H9 (cell line): ENCODE measurements at regions not wholly inside any gene's neighbourhood (a gene's known extent, or its start where the extent isn't known, plus 50 kb on each side); places are given as distances from the start of the nearest gene placed in this dataset.

Experiments
- DNase-seq: peaks from one replicate; pipeline ENCODE4 v3.0.0-alpha.2; 2017
- H2AFZ ChIP-seq: one replicate; pipeline ENCODE4 v1.6.1; 2013; ENCODE audit warnings: mild to moderate bottlenecking, low read length, control low read depth, moderate library complexity
- H2AK5ac ChIP-seq: 2 replicates; pipeline ENCODE4 v1.6.1; 2013; ENCODE audit warnings: low read length, control low read depth, mixed read lengths; ENCODE audit not compliant: insufficient read length
- H2BK120ac ChIP-seq: one replicate; pipeline ENCODE4 v1.6.1; 2013; ENCODE audit warnings: low read depth, mild to moderate bottlenecking, low read length, control low read depth, inconsistent platforms; ENCODE audit not compliant: poor library complexity, severe bottlenecking
- H2BK12ac ChIP-seq: 2 replicates; pipeline ENCODE4 v1.6.1; 2013; ENCODE audit warnings: low read length, control low read depth, mixed read lengths, low read depth; ENCODE audit not compliant: insufficient read length
- H2BK15ac ChIP-seq: 2 replicates; pipeline ENCODE4 v1.6.1; 2013; ENCODE audit warnings: low read depth, low read length, control low read depth
- H2BK20ac ChIP-seq: one replicate; pipeline ENCODE4 v1.6.1; 2013; ENCODE audit warnings: low read depth, mild to moderate bottlenecking, low read length, control low read depth, inconsistent platforms; ENCODE audit not compliant: poor library complexity, severe bottlenecking
- H2BK5ac ChIP-seq: 2 replicates; pipeline ENCODE4 v1.6.1; 2013; ENCODE audit warnings: low read length, control low read depth, mixed read lengths; ENCODE audit not compliant: insufficient read length
- H3K14ac ChIP-seq: 2 replicates; pipeline ENCODE4 v1.6.1; 2013; ENCODE audit warnings: low read length, control low read depth; ENCODE audit not compliant: insufficient read depth
- H3K18ac ChIP-seq: 2 replicates; pipeline ENCODE4 v1.6.1; 2013; ENCODE audit warnings: low read depth, mild to moderate bottlenecking, mixed read lengths, low read length, control low read depth; ENCODE audit not compliant: insufficient read length
- H3K23ac ChIP-seq: 2 replicates; pipeline ENCODE4 v1.6.1; 2013; ENCODE audit warnings: low read length, control low read depth, mixed read lengths, low read depth; ENCODE audit not compliant: insufficient read length
- H3K23me2 ChIP-seq: 2 replicates; pipeline ENCODE4 v1.6.1; 2013; ENCODE audit warnings: low read depth, mild to moderate bottlenecking, mixed read lengths, low read length, control low read depth; ENCODE audit not compliant: insufficient read length, poor library complexity, severe bottlenecking
- H3K27ac ChIP-seq: 2 replicates; pipeline ENCODE4 v1.5.1; 2013; ENCODE audit warnings: low read length, control low read depth, mixed read lengths, low read depth; ENCODE audit not compliant: insufficient read length
- H3K27me3 ChIP-seq: 2 replicates; pipeline ENCODE4 v1.6.1; 2013; ENCODE audit warnings: low read length, control low read depth, inconsistent platforms; ENCODE audit not compliant: insufficient read depth
- H3K4ac ChIP-seq: 2 replicates; pipeline ENCODE4 v1.6.1; 2013; ENCODE audit warnings: low read depth, mild to moderate bottlenecking, control low read depth, inconsistent platforms, low read length, moderate library complexity
- H3K4me1 ChIP-seq: 2 replicates; pipeline ENCODE4 v1.6.1; 2013; ENCODE audit warnings: low read length, control low read depth, inconsistent platforms; ENCODE audit not compliant: insufficient read depth
- H3K4me2 ChIP-seq: 2 replicates; pipeline ENCODE4 v1.6.1; 2013; ENCODE audit warnings: low read length, control low read depth, mixed read lengths; ENCODE audit not compliant: insufficient read length, insufficient read depth
- H3K56ac ChIP-seq: 2 replicates; pipeline ENCODE4 v1.6.1; 2013; ENCODE audit warnings: low read depth, mild to moderate bottlenecking, mixed read lengths, low read length, control low read depth; ENCODE audit not compliant: insufficient read length
- H3K79me1 ChIP-seq: 2 replicates; pipeline ENCODE4 v1.6.1; 2013; ENCODE audit warnings: low read depth, mild to moderate bottlenecking, moderate library complexity, low read length, control low read depth, inconsistent platforms; ENCODE audit not compliant: insufficient read depth, poor library complexity, severe bottlenecking
- H3K79me2 ChIP-seq: 2 replicates; pipeline ENCODE4 v1.6.1; 2013; ENCODE audit warnings: low read length, control low read depth, inconsistent platforms; ENCODE audit not compliant: insufficient read depth
- H3K9ac ChIP-seq: 2 replicates; pipeline ENCODE4 v1.6.1; 2013; ENCODE audit warnings: low read length, control low read depth, mixed read lengths; ENCODE audit not compliant: insufficient read length; ENCODE audit errors: extremely low read depth
- H3K9me3 ChIP-seq: one replicate; pipeline ENCODE4 v1.6.1; 2013; ENCODE audit warnings: low read depth, low read length, inconsistent platforms; ENCODE audit not compliant: control insufficient read depth
- H3T11ph ChIP-seq: one replicate; pipeline ENCODE4 v1.6.1; 2013; ENCODE audit warnings: mild to moderate bottlenecking, low read length, control low read depth, inconsistent platforms
- H4K20me1 ChIP-seq: one replicate; pipeline ENCODE4 v1.6.1; 2013; ENCODE audit not compliant: control insufficient read depth, insufficient read length, insufficient read depth
- H4K5ac ChIP-seq: 2 replicates; pipeline ENCODE4 v1.6.1; 2013; ENCODE audit warnings: low read depth, mild to moderate bottlenecking, mixed read lengths, low read length, control low read depth; ENCODE audit not compliant: insufficient read length
- H4K8ac ChIP-seq: replicated peaks from 2 replicates; pipeline ENCODE4 v1.6.1; 2013; ENCODE audit warnings: low read length, control low read depth, mixed read lengths, low read depth; ENCODE audit not compliant: insufficient read length
- H4K91ac ChIP-seq: 2 replicates; pipeline ENCODE4 v1.6.1; 2013; ENCODE audit warnings: low read depth, mild to moderate bottlenecking, moderate library complexity, mixed read lengths, low read length, control low read depth; ENCODE audit not compliant: insufficient read length
- H3K27ac Mint-ChIP-seq, 3 experiments: 2 replicates in 2 of 3; 3 replicates in 1 of 3; pipeline ENCODE4 v1.8.0; 2020 to 2021; ENCODE audit warnings: mixed read lengths in 3 of 3, mild to moderate bottlenecking in 1 of 3, moderate library complexity in 1 of 3
- H3K27me3 Mint-ChIP-seq: 2 replicates; pipeline ENCODE4 v1.8.0; 2021; ENCODE audit warnings: low read depth, mild to moderate bottlenecking, moderate library complexity, mixed read lengths
- H3K36me3 Mint-ChIP-seq, 3 experiments: 2 replicates in 2 of 3; 3 replicates in 1 of 3; pipeline ENCODE4 v1.8.0; 2020 to 2021; ENCODE audit warnings: low read depth in 3 of 3, mixed read lengths in 3 of 3; ENCODE audit not compliant: insufficient read depth in 1 of 3
- H3K4me1 Mint-ChIP-seq, 2 experiments: 2 replicates each; pipeline ENCODE4 v1.8.0; 2020; ENCODE audit warnings: mixed read lengths in 2 of 2
- H3K4me3 Mint-ChIP-seq, 2 experiments: 2 replicates in 1 of 2; 3 replicates in 1 of 2; pipeline ENCODE4 v1.8.0; 2020 to 2021; ENCODE audit warnings: mild to moderate bottlenecking in 2 of 2, mixed read lengths in 2 of 2, moderate library complexity in 1 of 2
- H3K9me3 Mint-ChIP-seq, 2 experiments: 2 replicates in 1 of 2; 3 replicates in 1 of 2; pipeline ENCODE4 v1.8.0; 2020; ENCODE audit warnings: mild to moderate bottlenecking in 2 of 2, mixed read lengths in 2 of 2, moderate library complexity in 1 of 2
- CTCF ChIP-seq: fragments of 200-600 bp; sonication (generic); conservative IDR thresholded peaks from 3 replicates; pipeline ENCODE4 v1.8.0; 2021; ENCODE audit warnings: antibody characterized with exemption, mild to moderate bottlenecking
- WGBS: extraction: QIAGEN DNeasy Blood & Tissue Kit; methylation state at CpG from one replicate; pipeline ENCODE4 v1.1.7; 2013; ENCODE audit warnings: missing lambda C conversion rate, low lambda C conversion rate, mixed read lengths; ENCODE audit not compliant: insufficient read length; ENCODE audit errors: extremely low coverage; 5-methylcytosine and 5-hydroxymethylcytosine counted together

GRCh38 chr2:5264361-5264760, 427.8 kb upstream of the SOX11 start:
- H4K8ac ChIP-seq = no peak overlapping the region
- H3K9me3 Mint-ChIP-seq = peaks cover 2 to 9% of the 10 kb centered on the region in 2 experiments; a peak in 3 of 5 replicates
- no peak overlapping the region for H4K91ac ChIP-seq
- H3K79me1 ChIP-seq = no peaks in the 10 kb centered on the region
- no peak overlapping the region for H3K27ac ChIP-seq
- no peak overlapping the region for H2BK120ac ChIP-seq
- no peak overlapping the region for H3K18ac ChIP-seq
- peaks cover 2% of the 10 kb centered on the region for H3K27me3 Mint-ChIP-seq
- no peak overlapping the region for H3T11ph ChIP-seq
- no peaks in the 10 kb centered on the region for H3K23me2 ChIP-seq
- no peak overlapping the region for H2BK12ac ChIP-seq
- no peak overlapping the region for H3K14ac ChIP-seq
- no peak overlapping the region for H3K56ac ChIP-seq
- H3K23ac ChIP-seq = no peak overlapping the region
- H3K4me1 Mint-ChIP-seq = peaks cover 0 to 6% of the 10 kb centered on the region in 2 experiments; a peak in 2 of 4 replicates
- no peak for DNase-seq
- H3K4me2 ChIP-seq = no peak overlapping the region
- no peaks in the 10 kb centered on the region for H3K79me2 ChIP-seq
- no peaks in the 10 kb centered on the region for H3K27me3 ChIP-seq
- no peak for TF ChIP-seq CTCF
- no CpG with 5 or more reads among the region's 3 CpGs for WGBS
- no peak overlapping the region for H2AK5ac ChIP-seq
- no peaks in the 10 kb centered on the region for H3K4me1 ChIP-seq
- no peak overlapping the region for H3K4me3 Mint-ChIP-seq
- H3K4ac ChIP-seq = no peak overlapping the region
- no peak overlapping the region for H2BK15ac ChIP-seq
- H4K5ac ChIP-seq = no peak overlapping the region
- no peak overlapping the region for H2AFZ ChIP-seq
- no peaks in the 10 kb centered on the region for H4K20me1 ChIP-seq
- H3K27ac Mint-ChIP-seq = no peak overlapping the region
- H2BK20ac ChIP-seq = no peak overlapping the region
- H3K36me3 Mint-ChIP-seq = peaks cover 0 to 3% (median 2%) of the 10 kb centered on the region in 3 experiments; a peak in 4 of 7 replicates
- H2BK5ac ChIP-seq = no peak overlapping the region
- H3K9me3 ChIP-seq = no peaks in the 10 kb centered on the region
- H3K9ac ChIP-seq = no peak overlapping the region
